NCI-H1694 (cell line): ENCODE measurements at regions not wholly inside any gene's neighbourhood (a gene's known extent, or its start where the extent isn't known, plus 50 kb on each side); places are given as distances from the start of the nearest gene placed in this dataset.
"Not testable (repeated sequence)": the region's sequence is repeated elsewhere in the genome, so short reads cannot be mapped to it uniquely, and the experiment has no call there.

Source experiments
- DNase-seq: peaks from one replicate; lab custom pipeline; 2025; lab: John Stamatoyannopoulos, UW

DNA sequence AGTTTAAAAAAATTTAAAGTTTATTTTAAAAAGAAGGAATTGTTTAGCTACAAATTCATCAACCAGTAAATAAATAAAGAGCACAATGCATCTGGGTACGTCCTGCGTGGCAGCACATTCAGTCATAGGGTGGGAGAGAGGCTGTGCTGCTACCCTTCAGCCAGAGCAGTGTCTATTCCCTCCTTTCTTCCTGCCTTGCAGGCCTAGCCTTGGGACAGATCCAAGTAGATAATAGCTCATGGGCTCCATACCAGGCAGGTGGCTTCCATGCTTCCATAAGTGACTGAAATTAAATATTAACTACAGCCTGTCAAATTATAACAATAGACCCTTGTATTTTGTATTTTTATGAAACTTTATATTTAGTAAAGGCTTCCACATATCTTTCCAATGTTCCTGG is 408.3 kb upstream of the RGMB start:
- no peak for DNase-seq

DNA sequence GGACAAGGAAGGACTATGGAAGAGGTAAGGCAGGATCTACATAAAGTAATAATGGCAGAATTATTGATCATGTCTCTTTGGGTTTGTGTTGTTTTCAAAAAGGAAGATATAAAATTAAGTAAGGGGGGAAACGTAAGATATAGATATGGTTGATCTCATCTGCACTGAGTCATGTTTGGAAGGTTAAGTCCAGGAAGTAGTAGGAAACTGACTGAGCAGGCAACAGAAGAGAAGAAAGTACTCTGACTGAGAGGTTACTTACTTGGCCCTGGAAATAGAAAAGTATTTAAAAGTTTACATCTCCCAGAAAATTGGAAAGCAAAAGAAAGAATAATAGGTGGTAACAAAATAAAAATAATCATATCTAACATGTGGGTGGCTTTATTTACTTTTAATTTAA is 405.3 kb upstream of the RGMB start:
- DNase-seq, result no peak

DNA sequence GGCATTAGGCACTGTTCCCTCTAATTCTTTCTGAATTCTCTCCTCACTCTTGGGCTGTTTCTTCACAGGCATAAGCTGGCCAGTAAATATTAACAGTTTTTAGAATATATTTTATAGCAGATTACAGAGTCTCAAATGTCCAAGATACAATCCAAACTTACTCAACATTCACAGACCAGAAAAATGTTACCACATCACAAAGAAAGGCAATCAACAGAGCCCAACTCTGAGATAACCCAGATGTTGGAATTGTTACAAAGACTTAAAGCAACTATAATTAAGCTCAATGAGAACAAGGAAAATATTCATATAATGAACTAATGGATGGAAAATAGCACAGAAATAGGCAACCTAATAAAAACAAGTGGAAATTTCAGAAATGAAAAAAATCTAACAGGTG is 401.1 kb upstream of the RGMB start:
- no peak for DNase-seq

DNA sequence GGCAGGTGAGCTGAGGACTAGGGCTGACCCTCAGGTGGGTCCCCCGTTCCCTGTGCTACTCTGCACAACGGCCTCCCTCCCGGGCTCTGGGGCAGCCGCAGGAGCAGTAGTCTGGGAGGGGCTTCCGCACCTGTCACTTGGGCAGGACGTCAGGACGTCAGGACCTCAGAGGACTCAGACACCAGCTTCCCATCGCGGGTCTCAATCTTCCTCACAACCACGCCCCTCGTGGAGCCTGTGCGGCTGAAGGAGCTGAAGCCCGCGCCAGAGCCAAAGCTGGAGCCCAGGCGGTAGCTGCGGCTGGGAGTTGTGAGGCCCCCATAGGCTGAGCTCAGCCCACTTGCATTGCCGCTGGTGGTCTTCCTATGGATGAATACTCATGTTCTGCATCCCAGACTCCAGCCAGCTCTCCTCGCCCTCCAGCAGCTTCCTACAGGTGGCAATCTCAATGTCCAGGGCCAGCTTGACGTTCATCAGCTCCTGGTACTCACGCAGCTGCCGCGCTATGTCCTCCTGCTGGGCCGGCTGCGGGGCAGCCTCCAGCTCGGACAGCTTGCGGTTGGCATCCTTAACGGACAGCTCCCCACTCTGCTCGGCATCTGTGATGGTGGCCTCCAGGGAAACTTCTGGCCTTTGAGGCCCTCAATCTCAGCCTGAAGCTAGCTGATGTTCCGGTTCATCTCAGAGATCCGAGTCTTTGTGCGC is 381.4 kb upstream of the RGMB start:
- no peak for DNase-seq

DNA sequence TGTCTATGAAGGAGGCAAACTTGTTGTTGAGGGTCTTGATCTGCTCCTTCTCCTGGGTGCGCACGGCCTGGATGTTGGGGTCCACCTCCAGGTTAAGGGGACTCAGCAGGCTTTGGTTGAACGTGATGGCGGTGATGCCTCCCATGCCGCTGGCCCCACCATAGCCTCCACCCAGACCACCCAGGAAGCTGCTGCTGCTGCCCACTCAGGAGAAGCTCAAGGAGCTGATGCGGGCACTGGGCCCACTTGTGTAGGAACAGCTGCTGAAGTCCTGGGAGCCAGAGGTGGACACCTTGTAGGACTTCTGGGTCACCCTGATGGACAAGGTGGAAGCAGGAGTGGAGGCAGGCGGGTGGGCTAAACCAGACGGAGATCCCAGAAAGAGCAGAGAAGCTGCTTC is 380.3 kb upstream of the RGMB start:
- DNase-seq, result not testable (repeated sequence)

DNA sequence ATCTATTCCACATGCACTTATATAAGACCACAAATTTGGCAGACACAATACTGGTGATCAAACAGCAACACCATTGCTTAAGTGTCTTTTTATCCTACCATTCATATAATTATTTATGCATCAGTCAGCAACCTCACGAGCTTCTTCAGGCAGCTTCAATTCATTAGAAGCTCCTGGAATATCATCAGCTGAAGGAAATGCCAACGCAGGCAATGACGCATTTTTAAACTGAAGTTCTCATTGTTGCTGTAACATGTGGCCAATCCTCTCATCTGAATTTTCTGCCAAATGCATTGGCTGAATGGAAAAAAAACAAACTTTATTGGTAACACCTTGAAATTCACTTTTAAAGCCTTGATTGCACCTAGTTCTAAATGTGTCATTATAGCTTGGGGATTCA is 376.4 kb upstream of the RGMB start:
- no peak for DNase-seq

DNA sequence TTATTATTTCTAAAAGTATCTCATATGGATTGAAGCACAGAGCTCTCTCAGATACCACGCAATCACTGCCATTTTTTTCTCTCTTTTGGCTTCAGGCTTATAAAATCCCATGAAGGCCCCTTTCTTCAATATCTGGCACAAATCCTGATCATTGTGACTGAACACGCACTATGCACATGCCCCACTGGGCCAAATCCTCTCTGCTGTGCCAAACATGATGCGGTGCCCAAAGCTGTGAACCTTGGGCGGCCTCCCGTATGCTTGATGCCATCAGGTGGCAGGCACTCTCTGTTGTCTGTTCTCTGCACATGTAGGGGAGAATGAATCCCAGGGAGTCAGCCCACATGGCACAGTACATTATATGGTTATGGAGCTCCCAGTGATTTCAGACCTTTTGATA is 375.0 kb upstream of the RGMB start:
- no peak for DNase-seq

DNA sequence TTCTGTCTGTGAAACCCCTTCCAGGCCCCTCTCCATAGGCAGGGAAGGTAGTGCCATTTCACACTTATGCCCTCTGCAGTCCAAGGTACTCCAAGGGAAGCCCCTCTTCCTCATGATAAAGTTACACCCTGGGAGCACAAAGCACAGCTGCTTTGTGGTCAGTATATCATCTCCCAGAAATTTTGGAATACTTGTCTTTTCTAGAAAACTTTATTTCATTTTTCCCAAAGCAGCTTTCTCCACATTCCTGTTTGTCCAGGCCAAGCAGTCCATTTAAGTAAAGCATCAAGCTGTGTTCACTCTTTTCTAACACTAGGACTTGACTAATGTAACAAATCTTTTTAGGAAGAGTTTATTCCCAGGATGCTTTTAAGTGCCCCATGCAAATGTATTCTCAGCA is 371.8 kb upstream of the RGMB start:
- no peak for DNase-seq

DNA sequence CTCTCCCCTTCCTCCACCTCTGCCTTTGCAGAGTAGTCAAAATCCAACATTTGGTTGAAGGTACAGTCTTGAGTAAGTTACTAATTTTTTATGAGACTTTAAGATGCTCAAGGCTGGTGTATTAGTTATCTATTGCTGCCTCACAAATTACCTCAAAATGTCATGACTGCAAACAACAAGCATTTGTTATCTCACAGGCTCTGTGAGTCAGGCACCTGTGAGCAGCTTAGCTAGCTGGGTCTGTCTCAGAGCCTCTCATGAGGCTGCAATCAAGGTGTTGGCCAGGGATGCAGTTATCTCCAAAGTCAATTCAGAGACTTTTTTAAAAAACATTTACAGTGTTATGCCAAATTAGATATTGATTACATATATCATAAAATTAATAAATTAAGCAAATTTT is 371.3 kb upstream of the RGMB start:
- no peak for DNase-seq

DNA sequence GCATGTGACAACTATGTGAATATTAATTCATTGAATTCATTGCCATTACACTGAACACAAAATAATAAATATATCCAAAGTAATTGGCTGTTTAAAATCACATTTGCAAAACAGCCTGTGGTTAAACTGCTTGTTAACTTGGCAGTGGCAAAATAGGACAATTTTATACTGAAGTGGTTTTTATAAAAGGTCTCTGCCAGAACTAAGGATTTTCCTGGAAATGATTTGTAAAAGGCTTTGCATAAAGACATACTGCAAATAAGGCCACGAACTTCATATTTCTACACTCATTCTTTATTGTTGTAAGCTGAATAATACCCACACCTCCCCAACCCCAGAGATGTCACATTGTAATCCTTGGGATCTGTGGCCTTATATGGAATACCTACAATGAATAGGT is 370.3 kb upstream of the RGMB start:
- DNase-seq, result no peak

DNA sequence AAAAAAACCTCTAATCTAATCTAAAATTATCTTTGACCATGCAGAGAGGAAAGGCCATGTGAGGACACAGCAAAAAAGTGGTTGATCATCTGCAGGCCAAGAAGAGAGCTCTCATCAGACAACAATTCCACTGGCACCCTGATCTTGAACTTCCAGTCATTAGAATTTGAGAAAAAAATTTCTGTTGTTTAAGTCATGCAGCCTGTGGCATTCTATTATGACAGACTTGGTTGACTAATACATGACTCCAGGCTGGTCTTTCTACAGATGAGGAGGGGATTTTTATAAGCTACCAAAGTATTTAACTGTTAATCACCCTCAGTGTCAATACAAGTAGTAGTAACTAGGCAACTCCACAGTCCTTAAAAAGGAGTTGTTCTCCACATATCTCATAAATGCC is 358.5 kb upstream of the RGMB start:
- DNase-seq, result no peak

DNA sequence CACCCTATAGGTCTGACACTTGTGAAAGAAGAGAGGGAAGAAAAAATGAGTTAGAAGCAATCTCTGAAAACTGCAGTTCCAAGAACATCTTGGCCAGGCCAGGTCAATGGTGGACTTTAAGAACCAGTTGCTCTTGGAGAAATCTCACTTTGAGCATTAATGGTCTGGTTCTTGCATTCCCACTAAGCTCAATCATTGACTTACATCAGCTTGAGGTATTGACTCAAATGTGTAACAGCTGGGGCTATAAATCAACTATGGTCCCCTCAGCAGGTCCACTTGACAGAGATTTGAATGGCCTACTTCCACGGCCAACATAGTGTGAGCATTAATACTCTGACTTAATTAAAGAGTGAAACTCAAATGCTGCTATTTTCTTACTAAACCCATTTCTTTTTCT is 357.8 kb upstream of the RGMB start:
- DNase-seq, result no peak

DNA sequence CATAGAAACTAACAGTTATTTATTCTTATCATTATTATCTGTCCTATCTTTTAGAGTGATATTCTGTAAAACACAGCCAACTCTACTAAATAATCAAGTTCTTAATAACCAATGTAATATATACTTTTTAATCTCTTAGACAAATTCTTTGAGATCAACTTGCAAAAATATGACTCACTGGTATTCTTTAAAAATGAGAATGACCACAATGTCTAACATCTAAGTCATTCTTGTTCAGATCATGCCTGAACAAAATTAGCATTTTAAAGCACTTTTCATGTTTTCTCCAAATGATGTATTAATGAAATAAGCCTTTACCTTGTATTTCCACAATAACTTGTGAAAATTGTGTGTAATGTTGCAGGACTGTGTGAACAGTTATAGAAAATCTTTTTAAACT is 356.9 kb upstream of the RGMB start:
- no peak for DNase-seq

DNA sequence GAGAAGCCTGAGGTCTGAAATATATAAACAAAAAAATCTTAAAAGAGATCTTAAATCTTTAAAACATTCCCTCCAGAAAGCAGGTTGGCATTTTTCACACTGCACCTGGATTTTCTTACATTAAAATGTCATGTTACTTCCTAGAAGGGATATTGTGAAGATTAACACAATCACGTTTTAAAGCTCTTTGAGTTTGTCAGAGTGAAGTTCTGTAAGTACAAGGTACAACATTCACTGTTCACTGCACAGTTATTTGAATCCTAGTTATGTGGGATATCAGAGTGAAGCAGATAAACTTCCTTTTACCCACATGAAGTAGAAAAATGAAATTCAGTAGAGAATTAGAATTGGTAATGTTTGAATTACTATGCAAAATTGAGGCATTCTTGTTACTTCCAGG is 353.6 kb upstream of the RGMB start:
- no peak for DNase-seq

DNA sequence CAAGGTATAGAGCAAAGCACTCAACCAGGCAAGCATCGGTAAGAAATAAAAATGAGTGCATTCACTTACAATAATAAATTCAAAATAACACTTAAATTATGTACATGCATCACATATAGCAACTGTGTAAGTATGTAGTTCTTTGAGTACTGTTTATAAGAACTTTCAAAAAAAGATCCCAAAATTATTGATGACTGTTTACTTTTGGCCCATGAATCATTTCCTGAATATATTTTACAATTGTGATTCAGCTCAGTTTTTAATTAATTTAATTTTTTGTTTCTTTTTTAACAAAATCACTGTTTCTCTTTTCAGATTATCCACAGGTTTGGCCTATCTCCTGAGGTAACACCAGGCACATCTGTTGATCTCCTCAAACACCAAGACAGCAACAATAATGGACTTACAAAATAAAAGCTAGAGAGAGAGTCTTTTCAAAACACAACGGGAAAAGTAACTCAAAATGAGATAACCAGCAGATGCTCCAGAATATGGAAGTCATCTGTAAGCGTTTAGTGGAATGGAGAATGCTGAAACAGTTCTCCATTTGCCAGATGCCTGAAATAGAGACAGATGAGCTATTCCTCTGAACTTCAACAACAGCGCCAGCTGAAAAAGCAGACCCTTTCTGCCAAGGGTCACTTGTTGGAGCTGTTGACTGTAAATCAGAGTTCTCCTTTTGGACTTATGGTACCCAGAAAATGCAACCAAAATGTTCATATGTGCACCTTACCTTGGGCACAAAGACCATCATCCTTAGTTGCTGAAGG is 348.6 kb upstream of the RGMB start:
- no peak for DNase-seq

DNA sequence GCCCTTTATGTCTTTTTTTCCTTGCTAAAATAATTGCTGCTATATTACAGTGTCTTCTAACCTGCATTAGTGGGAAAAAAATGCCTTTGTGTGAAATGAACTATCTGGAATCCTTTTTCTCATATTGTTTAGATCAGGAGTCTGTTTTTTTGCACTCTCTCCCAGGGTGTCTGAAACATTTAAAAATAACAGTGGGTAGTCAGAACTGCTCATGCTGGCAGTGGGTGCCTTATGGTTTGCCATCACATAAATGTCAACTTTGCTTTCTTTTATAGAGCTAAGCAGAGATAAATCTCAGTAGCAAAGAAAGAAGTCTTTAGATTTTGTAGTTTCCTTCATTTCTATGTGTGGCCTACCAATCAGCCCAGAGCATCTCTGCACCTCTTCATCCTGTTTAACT is 347.8 kb upstream of the RGMB start:
- no peak for DNase-seq

DNA sequence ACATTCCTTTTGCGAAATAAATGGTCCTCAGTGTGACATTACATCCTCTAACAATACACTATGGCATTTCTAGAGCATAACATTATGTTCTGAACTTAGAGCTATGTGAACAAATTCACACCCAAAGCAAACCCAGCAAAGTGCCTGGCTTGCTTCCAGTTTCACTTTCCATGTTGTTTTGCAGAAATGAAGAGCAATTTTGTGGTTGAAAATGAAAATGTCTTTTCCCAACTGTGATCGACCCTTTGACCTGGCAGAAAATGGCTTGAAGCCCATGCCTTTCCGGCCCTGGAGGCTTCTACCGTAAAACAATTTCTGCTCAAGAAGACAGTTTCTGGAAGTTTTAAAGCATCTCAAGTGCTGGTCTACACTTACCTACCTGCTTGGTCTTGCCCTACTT is 344.7 kb upstream of the RGMB start:
- DNase-seq, result no peak

DNA sequence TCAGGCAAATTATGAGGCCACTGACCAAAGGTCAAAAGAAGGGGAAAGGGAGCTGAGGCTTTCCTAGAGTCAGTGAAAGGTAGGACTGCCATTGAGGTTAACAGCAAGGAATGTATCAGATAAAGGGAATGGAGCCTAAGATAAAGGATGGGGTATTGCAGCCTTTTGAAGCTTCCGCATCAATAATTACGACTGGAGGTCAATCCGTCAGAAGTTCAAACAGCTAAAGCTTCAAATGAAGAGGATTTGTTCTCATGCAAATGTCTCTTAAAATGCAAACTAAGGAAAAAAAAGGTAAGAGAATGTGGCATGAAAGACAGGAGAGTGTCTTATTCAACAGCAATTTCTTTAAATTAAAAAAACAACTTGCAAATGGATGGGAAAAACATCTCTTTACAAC is 341.1 kb upstream of the RGMB start:
- no peak for DNase-seq

DNA sequence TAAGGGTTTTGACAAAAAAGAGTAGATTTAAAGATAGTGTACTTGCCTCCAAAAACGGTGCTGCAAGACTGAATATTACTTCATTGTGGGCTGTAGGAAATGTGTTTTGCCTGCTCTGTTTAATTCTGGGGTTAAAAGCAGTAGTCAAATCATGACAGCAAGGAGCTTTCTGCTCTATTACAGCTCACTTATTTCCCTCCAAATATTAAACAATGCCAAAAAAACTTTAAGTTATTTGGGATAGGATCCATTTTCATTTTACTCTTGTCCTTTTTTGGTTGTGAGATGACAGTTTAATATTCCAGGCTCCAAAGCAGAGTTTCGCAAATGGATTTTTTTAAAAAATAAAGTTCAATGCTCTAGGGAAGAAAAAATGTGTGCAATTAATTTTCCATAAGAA is 340.4 kb upstream of the RGMB start:
- no peak for DNase-seq

DNA sequence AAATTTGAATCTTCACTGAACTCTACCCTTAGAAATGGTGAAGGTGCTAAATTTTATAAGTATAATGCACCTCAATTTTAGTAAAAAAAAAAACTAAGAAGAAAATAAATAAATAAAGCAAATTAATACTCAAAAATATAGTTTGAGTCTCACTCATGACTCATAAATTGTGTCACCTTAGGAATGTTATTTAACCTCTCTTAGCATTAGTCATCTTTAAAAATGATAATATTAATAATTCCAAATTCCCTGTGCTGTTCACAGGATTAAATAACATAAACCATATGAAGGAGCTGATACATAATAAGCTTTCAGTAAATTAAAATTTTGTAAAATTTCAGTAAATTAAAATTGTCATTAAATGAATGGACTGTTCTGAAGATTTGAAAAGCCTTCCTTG is 339.8 kb upstream of the RGMB start:
- no peak for DNase-seq

DNA sequence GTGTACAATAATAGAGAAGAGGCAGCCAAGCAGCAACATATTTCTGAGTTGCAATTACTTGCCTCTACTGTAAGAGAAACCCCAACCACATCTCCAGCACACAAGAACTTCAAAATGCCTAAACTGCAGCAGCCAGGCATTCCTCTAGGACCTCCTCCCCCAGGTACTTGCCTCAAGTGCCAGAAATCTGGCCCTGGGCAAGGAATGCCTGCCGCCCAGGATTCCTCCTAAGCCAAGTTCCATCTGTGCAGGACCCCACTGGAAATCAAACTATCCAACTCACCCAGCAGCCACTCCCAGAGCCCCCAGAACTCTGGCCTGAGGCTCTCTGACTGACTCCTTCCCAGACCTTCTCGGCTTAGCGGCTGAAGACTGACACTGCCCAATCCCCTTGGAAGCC is 336.8 kb upstream of the RGMB start:
- no peak for DNase-seq

DNA sequence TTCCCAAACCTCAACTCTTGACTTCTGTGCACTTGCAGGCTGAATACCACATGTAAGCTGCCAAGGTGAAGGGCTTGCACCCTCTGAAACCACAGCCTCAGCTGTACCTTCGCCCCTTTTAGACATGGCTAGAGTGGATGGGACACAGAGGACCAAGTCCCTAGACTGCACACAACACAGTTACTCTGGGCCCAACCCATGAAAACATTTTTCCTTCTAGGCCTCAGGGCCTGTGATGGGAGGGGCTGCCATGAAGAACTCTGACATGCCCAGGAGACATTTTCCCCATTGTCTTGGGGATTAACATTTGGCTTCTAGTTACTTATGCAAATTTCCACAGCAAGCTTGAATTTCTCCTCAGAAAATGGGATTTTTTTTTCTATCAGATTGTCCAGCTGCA is 331.0 kb upstream of the RGMB start:
- DNase-seq, result no peak

DNA sequence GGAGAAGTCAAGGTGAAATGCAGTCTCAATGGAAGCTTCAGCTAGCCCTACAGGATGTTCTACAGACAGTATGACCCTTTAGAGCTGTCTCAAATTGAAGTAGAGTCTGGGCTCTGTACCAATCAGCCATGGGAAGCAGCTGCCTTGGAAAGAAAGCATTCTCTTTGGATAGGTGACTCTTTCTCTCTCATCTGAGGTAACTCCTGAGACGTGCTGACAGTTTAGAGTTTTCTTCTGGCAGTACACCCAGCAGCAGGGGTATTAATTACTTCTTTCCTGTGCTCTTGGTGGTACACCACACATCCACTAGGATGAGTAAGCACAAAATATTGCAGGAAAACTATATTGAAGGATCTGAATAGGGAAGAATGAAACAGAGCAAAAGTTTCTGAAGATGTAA is 329.6 kb upstream of the RGMB start:
- DNase-seq, result no peak

DNA sequence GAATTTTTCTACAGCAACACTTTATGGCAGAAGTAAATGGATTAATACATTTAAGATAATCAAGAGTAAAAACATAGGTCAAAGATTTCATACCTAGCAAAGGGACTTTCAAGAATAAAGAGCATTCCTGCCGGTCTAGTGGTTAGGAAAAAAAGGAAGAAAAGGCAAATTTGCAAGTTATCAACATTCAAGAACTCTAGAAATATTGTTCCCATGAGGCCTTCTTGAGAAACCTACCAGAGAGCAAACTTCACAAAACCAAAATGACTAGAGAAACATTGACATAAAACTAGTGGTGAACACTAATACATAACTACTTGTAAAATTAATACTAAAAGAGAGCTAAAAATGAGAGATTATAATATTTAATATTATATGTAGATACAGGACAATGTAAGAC is 320.2 kb upstream of the RGMB start:
- DNase-seq, result no peak
